Calu3 (cell line): ENCODE measurements at regions not wholly inside any gene's neighbourhood (a gene's known extent, or its start where the extent isn't known, plus 50 kb on each side); places are given as distances from the start of the nearest gene placed in this dataset.
"Not testable (repeated sequence)": the region's sequence is repeated elsewhere in the genome, so short reads cannot be mapped to it uniquely, and the experiment has no call there.

Experiments used
- BruUV-seq: library from RNA; stranded (reverse); fragments of 400-500 nt; replicated peaks from 2 replicates; lab custom pipeline; 2021; lab: Mats Ljungman, UMichigan
- CTCF ChIA-PET: fragments of 300-600 bp; sonication (Branson Sonifier 250); formaldehyde crosslinking; loops from one replicate; lab custom pipeline; 2022; ENCODE audit warnings: antibody characterized with exemption; lab: Charles Lee
- DNase-seq: peaks from one replicate; pipeline ENCODE4 v3.0.0; 2022
- H3K27ac Mint-ChIP-seq: one replicate; pipeline ENCODE4 v1.8.0; 2022; ENCODE audit warnings: mixed read lengths; ENCODE audit not compliant: unreplicated experiment
- H3K27me3 Mint-ChIP-seq: one replicate; pipeline ENCODE4 v1.8.0; 2022; ENCODE audit warnings: mixed read lengths; ENCODE audit not compliant: unreplicated experiment
- H3K36me3 Mint-ChIP-seq: one replicate; pipeline ENCODE4 v1.8.0; 2022; ENCODE audit warnings: mild to moderate bottlenecking, moderate library complexity, mixed read lengths; ENCODE audit not compliant: insufficient read depth, unreplicated experiment
- H3K4me1 Mint-ChIP-seq: one replicate; pipeline ENCODE4 v1.8.0; 2022; ENCODE audit warnings: mild to moderate bottlenecking, low read depth, mixed read lengths; ENCODE audit not compliant: unreplicated experiment
- H3K4me3 Mint-ChIP-seq: one replicate; pipeline ENCODE4 v1.8.0; 2022; ENCODE audit warnings: mild to moderate bottlenecking, low read depth, moderate library complexity, mixed read lengths; ENCODE audit not compliant: unreplicated experiment
- H3K9me3 Mint-ChIP-seq: one replicate; pipeline ENCODE4 v1.8.0; 2022; ENCODE audit warnings: low read depth, mixed read lengths; ENCODE audit not compliant: unreplicated experiment
- intact Hi-C: fragments of 100-400 bp; cut with micrococcal nuclease; formaldehyde crosslinking; loops from one replicate; pipeline ENCODE4 v1.10.0; 2022; ENCODE audit not compliant: unreplicated experiment
- TF ChIP-seq, protein P1 (sequence below): fragments of 200-600 bp; IDR thresholded peaks from one replicate; pipeline ENCODE4 v1.8.0; 2022; ENCODE audit warnings: antibody characterized with exemption; ENCODE audit not compliant: unreplicated experiment

DNA sequence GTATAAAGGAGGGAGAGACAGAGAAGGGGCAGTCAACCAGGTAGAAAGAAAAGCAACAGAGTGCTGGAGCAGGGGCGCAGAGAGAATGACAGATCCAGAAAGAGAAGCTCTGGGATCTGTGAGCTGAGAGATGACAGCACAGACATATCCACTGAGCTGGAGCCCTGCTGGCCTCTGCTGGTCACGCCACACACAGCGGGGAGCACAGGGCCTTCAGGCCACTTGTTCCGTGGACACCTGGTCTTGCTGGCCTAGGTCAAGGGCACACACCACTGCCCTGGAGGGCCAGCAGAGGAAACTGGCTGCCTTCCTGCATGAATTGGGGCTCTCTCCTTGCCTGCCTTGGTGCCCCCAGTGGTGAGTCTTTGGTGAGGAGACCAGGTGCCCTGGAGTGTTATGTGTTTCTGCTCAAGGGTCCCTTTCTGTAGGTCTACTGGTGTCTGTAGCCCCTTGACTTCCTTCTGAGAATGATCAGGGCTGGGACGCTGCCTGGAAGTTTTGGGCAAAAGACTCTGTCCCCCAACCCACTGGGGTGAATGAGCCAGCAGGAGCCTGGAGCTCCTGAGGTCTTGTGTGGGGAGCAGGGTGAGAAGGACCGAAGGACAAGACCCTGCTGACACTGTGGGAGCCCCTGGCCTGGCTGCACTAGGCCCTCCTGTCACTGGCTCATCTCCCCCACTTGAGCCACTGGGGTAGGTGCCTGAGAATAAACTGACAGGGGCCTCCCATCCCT, 59.2 kb upstream of the ADAMTS2 start:
- intact Hi-C loops: no loop called here
- BruUV-seq: no TSS peak
- Mint-ChIP-seq H3K9me3 (peaks cover 18% of the 10 kb centered on the region), H3K27ac (no peak overlapping the region), H3K4me3 (no peak overlapping the region), H3K36me3 (no peaks in the 10 kb centered on the region), H3K27me3 (no peaks in the 10 kb centered on the region), H3K4me1 (no peaks in the 10 kb centered on the region)
- no peak for DNase-seq
- TF ChIP-seq, protein P1, sequence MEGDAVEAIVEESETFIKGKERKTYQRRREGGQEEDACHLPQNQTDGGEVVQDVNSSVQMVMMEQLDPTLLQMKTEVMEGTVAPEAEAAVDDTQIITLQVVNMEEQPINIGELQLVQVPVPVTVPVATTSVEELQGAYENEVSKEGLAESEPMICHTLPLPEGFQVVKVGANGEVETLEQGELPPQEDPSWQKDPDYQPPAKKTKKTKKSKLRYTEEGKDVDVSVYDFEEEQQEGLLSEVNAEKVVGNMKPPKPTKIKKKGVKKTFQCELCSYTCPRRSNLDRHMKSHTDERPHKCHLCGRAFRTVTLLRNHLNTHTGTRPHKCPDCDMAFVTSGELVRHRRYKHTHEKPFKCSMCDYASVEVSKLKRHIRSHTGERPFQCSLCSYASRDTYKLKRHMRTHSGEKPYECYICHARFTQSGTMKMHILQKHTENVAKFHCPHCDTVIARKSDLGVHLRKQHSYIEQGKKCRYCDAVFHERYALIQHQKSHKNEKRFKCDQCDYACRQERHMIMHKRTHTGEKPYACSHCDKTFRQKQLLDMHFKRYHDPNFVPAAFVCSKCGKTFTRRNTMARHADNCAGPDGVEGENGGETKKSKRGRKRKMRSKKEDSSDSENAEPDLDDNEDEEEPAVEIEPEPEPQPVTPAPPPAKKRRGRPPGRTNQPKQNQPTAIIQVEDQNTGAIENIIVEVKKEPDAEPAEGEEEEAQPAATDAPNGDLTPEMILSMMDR: no peak
- CTCF ChIA-PET: no interaction called here

DNA sequence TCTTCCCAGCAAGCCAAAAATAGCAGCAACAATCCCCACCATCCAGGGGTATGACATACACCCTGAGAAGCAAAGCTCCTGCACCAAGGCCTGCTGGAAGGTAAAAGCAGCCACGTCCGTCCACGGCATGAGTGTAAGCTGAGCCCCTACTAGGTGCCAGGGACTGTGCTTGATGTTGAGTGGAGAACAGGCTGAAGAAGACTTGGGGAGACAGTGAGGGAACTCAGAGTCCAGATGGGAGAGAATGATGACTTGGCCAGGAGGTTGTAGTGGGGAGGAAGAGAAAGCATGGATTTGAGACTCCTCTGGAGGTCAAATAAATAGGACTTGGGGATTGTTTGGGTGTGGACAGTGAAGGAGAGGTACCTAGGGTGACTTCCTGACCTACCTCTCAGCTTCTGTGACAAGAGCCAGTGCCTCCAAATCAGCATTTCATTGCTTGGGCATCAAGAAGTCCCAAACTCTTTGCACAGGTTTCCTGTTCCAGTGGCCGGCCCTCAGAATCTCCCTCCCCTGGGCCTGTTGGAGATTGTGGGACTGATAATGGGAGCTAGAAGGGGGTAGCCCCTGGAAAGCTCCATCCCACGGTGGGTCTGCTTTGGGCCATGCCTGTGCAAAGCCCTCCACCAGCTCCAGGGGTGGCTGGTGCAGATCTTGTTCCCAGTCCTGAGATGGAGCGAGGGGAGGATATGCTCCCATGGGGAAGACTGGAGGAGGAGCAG, 58.3 kb upstream of the ADAMTS2 start:
- CTCF ChIA-PET: no interaction called here

DNA sequence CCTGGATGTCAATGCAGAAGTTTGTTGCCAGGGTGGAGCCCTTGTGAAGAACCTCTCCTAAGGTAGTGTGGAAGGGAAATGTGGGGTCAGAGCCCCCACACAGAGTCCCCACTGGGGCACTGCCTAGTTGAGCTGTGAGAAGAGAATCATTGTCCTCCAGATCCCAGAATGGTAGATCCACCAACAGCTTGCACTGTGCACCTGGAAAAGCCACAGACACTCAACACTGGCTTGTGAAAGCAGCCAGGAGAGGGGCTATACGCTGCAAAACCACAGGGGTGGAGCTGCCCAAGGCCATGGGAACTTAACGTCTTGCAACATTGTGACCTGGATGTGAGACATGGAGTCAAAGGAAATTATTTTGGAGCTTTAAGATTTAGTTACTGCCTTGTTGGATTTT, 55.2 kb upstream of the ADAMTS2 start:
- H3K36me3 Mint-ChIP-seq, CTCF ChIA-PET, H3K27me3 Mint-ChIP-seq, H3K4me1 Mint-ChIP-seq, DNase-seq, H3K27ac Mint-ChIP-seq, BruUV-seq, intact Hi-C loops, H3K4me3 Mint-ChIP-seq: not testable (repeated sequence)
- H3K9me3 Mint-ChIP-seq: peaks cover 27% of the 10 kb centered on the region

More for the DNA sequence above, 58.3 kb upstream of the ADAMTS2 start:
- DNase-seq: no peak
- no peaks in the 10 kb centered on the region for H3K4me1 Mint-ChIP-seq
- no peaks in the 10 kb centered on the region for H3K27me3 Mint-ChIP-seq
- H3K9me3 Mint-ChIP-seq: peaks cover 21% of the 10 kb centered on the region
- no peak overlapping the region for H3K27ac Mint-ChIP-seq
- intact Hi-C loops: no loop called here
- TF ChIP-seq, protein P1: no peak
- H3K4me3 Mint-ChIP-seq: no peak overlapping the region
- BruUV-seq: no TSS peak
- no peaks in the 10 kb centered on the region for H3K36me3 Mint-ChIP-seq

DNA sequence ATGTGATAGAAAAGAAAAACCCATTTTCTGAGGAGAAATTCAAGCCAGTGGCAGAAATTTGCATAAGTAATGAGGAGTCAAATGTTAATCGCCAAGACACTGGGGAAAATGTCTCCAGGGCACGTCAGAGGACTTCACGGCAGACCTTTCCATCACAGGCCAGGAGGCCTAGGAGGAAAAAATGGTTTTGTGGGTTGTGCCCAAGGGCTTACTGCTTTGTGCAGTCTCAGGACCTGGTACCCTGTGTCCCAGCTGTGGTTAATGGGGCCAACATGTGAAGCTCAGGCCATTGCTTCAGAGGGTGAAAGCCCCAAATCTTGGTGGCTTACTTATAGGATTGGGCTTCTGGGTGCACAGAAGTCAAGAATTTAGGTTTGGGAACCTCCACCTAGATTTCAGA, 54.8 kb upstream of the ADAMTS2 start:
- Mint-ChIP-seq H3K27ac (no peak overlapping the region), H3K27me3 (no peaks in the 10 kb centered on the region), H3K9me3 (peaks cover 27% of the 10 kb centered on the region), H3K36me3 (no peaks in the 10 kb centered on the region), H3K4me1 (no peaks in the 10 kb centered on the region), H3K4me3 (no peak overlapping the region)
- TF ChIP-seq, protein P1: no peak
- CTCF ChIA-PET: no interaction called here
- no peak for DNase-seq
- intact Hi-C loops: no loop called here
- no TSS peak for BruUV-seq

DNA sequence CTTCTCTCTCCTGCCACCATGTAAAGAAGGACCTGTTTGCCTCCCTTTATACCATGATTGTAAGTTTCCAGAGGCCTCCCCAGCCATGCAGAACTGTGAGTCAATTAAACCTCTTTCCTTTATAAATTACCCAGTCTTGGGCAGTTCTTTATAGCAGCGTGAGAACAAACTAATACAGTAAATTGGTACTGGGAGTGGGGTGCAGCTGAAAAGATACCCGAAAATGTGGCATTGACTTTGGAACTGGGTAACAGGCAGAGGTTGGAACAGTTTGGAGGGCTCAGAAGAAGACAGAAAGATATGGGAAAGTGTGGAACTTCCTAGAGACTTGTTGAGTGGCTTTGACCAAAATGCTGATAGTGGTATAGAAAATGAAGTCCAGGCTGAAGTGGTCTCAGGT, 54.1 kb upstream of the ADAMTS2 start:
- not testable (repeated sequence) for H3K4me3 Mint-ChIP-seq

More for the DNA sequence above, 54.1 kb upstream of the ADAMTS2 start:
- BruUV-seq, H3K36me3 Mint-ChIP-seq, CTCF ChIA-PET, H3K27me3 Mint-ChIP-seq, intact Hi-C loops, H3K4me1 Mint-ChIP-seq, H3K27ac Mint-ChIP-seq, DNase-seq: not testable (repeated sequence)
- peaks cover 27% of the 10 kb centered on the region for H3K9me3 Mint-ChIP-seq
